Prostate gland (tissue), 2 donors: ENCODE measurements at regions not wholly inside any gene's neighbourhood (a gene's known extent, or its start where the extent isn't known, plus 50 kb on each side); places are given as distances from the start of the nearest gene placed in this dataset.

Experiments
- CTCF ChIP-seq, 4 experiments: fragments of 200-600 bp in 2 of 4; fragments of 450-650 bp in 2 of 4; sonication (generic) in 2 of 4; IDR thresholded peaks; 1 replicate in 3 of 4; 2 replicates in 1 of 4; pipeline ENCODE4 v1.5.1; 2016 to 2019; ENCODE audit warnings: antibody characterized with exemption in 4 of 4, mild to moderate bottlenecking in 2 of 4, moderate library complexity in 2 of 4
- POLR2AphosphoS5 ChIP-seq: sonication (generic); formaldehyde crosslinking; IDR thresholded peaks from one replicate; pipeline ENCODE4 v1.6.1; 2017; ENCODE audit warnings: antibody characterized with exemption

GRCh38 chr2:236755278-236755840, 185.7 kb downstream of the ACKR3 start:
- TF ChIP-seq POLR2AphosphoS5 (no peak), CTCF (IDR thresholded peaks at IDR 0.05) (no peak)
